HepG2 (cell line): ENCODE measurements at regions not wholly inside any gene's neighbourhood (a gene's known extent, or its start where the extent isn't known, plus 50 kb on each side); places are given as distances from the start of the nearest gene placed in this dataset.

Experiments used
- ATRX ChIP-seq: sonication (generic); formaldehyde crosslinking; IDR thresholded peaks from 2 replicates; pipeline ENCODE4 v1.4.0; 2020; ENCODE audit warnings: missing genetic modification reagents, borderline replicate concordance
- ZBTB4 ChIP-seq: sonication (generic); formaldehyde crosslinking; IDR thresholded peaks from 2 replicates; pipeline ENCODE4 v1.4.0; 2020; ENCODE audit warnings: missing genetic modification reagents, mild to moderate bottlenecking, borderline replicate concordance
- ZBTB40 ChIP-seq, 2 experiments: fragments of 450-650 bp in 1 of 2; sonication (generic) in 1 of 2; formaldehyde crosslinking in 1 of 2; IDR thresholded peaks; 2 replicates each; pipeline versions ENCODE4 v1.6.1 to v1.8.0; 2016 to 2022; ENCODE audit warnings: antibody characterized with exemption in 1 of 2, mild to moderate bottlenecking in 1 of 2, missing genetic modification reagents in 1 of 2

GRCh38 chr10:113425541-113425951 is 127.3 kb upstream of the HABP2 start (continued):
- no peak for TF ChIP-seq ZBTB4 (CRISPR knock-in tag)
- no peak for TF ChIP-seq ATRX (CRISPR knock-in tag)
- no peak for TF ChIP-seq ZBTB40 (IDR thresholded peaks at IDR 0.05)
- TF ChIP-seq ZBTB40 (CRISPR knock-in tag; IDR thresholded peaks at IDR 0.05) = no peak
